ENCODE measurements at regions not wholly inside any gene's neighbourhood (a gene's known extent, or its start where the extent isn't known, plus 50 kb on each side); places are given as distances from the start of the nearest gene placed in this dataset.

DNA sequence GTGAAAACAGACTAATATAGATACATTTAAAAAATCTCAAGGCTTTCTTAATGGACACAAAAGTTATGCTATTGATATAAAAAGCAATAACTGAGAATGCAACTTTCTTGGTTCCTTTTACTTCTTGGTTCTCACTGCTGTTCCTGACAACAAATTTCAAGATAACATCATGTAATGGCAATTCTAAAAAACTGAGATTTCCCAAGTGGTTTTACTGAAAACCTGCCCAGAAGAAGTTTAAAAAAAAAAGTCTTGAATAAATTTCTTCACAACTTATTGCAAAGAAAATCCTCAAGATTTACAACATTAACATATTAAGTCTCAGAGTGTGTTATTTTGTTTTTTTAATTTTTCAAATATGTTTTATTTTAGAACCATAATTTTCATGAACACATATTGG lies 302.8 kb upstream of the COX7C start:
- no peaks in the 10 kb centered on the region for H3K9me3 ChIP-seq
- TF ChIP-seq, protein P1, sequence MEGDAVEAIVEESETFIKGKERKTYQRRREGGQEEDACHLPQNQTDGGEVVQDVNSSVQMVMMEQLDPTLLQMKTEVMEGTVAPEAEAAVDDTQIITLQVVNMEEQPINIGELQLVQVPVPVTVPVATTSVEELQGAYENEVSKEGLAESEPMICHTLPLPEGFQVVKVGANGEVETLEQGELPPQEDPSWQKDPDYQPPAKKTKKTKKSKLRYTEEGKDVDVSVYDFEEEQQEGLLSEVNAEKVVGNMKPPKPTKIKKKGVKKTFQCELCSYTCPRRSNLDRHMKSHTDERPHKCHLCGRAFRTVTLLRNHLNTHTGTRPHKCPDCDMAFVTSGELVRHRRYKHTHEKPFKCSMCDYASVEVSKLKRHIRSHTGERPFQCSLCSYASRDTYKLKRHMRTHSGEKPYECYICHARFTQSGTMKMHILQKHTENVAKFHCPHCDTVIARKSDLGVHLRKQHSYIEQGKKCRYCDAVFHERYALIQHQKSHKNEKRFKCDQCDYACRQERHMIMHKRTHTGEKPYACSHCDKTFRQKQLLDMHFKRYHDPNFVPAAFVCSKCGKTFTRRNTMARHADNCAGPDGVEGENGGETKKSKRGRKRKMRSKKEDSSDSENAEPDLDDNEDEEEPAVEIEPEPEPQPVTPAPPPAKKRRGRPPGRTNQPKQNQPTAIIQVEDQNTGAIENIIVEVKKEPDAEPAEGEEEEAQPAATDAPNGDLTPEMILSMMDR (IDR thresholded peaks at IDR 0.05) = no peak
- TF ChIP-seq POLR2AphosphoS5 (IDR thresholded peaks at IDR 0.05) (no peak), POLR2A (IDR thresholded peaks at IDR 0.05) (no peak), EP300 (IDR thresholded peaks at IDR 0.05) (no peak)
- no peaks in the 10 kb centered on the region for H3K36me3 ChIP-seq
- ATAC-seq = no peak
- H3K27ac ChIP-seq = no peak overlapping the region
- H3K4me3 ChIP-seq = no peak overlapping the region
- H3K27me3 ChIP-seq = no peaks in the 10 kb centered on the region
- no peaks in the 10 kb centered on the region for H3K4me1 ChIP-seq

DNA sequence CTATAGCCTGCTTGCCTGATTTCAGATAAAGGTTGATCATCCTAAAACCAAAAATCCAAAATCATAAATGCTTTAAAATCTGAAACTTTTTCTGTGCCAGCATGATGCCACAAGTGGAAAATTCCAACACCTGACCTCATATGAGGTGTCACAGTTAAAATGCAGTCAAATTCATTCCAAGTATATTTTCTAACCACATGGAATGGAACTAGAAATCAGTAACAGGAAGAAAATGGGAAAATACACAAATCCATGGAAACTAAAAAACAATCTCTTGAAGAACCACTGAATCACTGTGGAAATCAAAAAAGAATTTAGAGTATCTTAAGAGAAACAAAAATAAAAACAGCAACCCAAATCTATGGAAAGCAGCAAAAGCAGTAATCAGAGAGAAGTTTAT lies 297.5 kb upstream of the COX7C start:
- Histone ChIP-seq H3K4me1 (no peaks in the 10 kb centered on the region), H3K36me3 (no peaks in the 10 kb centered on the region), H3K27me3 (no peaks in the 10 kb centered on the region), H3K27ac (no peak overlapping the region), H3K9me3 (no peaks in the 10 kb centered on the region), H3K4me3 (no peak overlapping the region)
- ATAC-seq = no peak
- TF ChIP-seq POLR2A (IDR thresholded peaks at IDR 0.05) (no peak), POLR2AphosphoS5 (IDR thresholded peaks at IDR 0.05) (no peak), EP300 (IDR thresholded peaks at IDR 0.05) (no peak)
- TF ChIP-seq, protein P1 (IDR thresholded peaks at IDR 0.05) = no peak

DNA sequence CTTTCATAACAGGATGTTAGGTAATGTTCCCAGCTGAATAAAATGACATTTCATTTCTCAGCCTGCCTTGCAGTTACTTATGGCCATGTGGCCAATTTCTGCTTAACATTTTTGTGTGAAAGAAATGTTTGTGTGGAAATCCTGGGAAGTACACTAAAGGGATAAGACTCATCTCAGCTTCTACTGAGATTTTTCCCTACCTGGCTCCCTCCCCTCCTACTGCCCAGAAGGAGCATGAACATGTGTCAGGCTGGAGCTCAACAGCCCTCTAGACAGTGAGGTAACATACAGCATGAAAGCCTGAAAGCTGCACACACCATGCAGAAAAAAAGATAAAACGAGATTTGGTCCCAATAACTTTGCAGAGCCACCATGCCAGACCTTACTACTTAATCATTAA lies 288.4 kb upstream of the COX7C start:
- H3K4me3 ChIP-seq = no peak overlapping the region
- 62 to 67% methylated on average over 1 of the region's 1 CpG for WGBS, 2 donors (ENCODE audit: low coverage in 1 of 2)
- H3K27ac ChIP-seq = no peak overlapping the region
- no peaks in the 10 kb centered on the region for H3K27me3 ChIP-seq
- H3K36me3 ChIP-seq = no peaks in the 10 kb centered on the region
- no peak for TF ChIP-seq POLR2A (IDR thresholded peaks at IDR 0.05)
- TF ChIP-seq EP300 (IDR thresholded peaks at IDR 0.05) = no peak
- TF ChIP-seq, protein P1 (IDR thresholded peaks at IDR 0.05) = no peak
- TF ChIP-seq POLR2AphosphoS5 (IDR thresholded peaks at IDR 0.05) = no peak
- H3K9me3 ChIP-seq = no peaks in the 10 kb centered on the region
- H3K4me1 ChIP-seq = no peaks in the 10 kb centered on the region
- ATAC-seq = peak; percentile 43

DNA sequence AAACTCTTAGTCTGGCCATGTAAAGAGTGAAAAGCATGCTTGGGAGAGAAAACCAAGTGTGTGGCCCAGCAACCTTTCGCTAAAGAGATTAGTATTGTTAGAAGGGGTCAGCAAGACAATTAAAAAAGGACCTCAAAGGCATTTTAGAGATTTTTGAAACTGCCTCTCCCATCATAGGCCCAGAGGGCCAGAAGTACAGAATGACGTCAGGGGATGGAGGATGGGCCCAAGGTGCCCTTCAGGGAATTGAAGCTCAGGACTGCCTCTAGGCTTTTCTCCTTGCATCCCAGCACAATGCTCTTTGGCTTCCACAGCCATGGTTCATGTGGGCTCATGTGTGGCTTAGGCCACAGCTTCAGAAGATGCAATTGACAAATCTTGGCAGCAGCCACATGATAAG lies 287.0 kb upstream of the COX7C start:
- no peak for TF ChIP-seq EP300 (IDR thresholded peaks at IDR 0.05)
- Histone ChIP-seq H3K36me3 (no peaks in the 10 kb centered on the region), H3K27ac (no peak overlapping the region), H3K9me3 (no peaks in the 10 kb centered on the region), H3K4me1 (no peaks in the 10 kb centered on the region), H3K4me3 (no peak overlapping the region), H3K27me3 (no peaks in the 10 kb centered on the region)
- ATAC-seq = no peak
- 81 to 86% methylated on average over 2 of the region's 2 CpGs for WGBS, 2 donors (ENCODE audit: low coverage in 1 of 2)

DNA sequence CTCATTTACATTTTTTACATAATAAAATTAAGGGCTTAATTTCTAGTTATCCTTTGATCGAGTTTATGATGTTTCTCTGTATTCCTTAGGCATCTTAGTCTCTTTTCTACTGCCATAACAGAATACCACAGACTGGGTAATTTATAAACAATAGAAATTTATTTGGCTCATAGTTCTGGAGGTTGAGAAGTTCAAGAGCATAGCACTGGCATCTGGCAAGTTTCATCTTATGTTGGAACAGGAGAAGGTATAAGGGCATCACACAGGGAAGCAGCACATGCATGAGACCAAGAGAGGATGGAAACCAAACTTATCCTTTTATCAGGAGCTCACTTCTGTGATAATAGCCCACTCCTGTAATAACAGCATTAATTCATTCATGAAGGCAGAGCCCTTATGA lies 284.9 kb upstream of the COX7C start:
- Histone ChIP-seq H3K9me3 (no peaks in the 10 kb centered on the region), H3K36me3 (no peaks in the 10 kb centered on the region), H3K27me3 (no peaks in the 10 kb centered on the region), H3K27ac (no peak overlapping the region), H3K4me1 (no peaks in the 10 kb centered on the region), H3K4me3 (no peak overlapping the region)
- 44 to 50% methylated on average over 1 of the region's 1 CpG for WGBS, 2 donors (ENCODE audit: low coverage in 1 of 2)
- TF ChIP-seq, protein P1 (IDR thresholded peaks at IDR 0.05) = no peak
- TF ChIP-seq EP300 (IDR thresholded peaks at IDR 0.05) (no peak), POLR2AphosphoS5 (IDR thresholded peaks at IDR 0.05) (no peak), POLR2A (IDR thresholded peaks at IDR 0.05) (no peak)
- no peak for ATAC-seq

Data from gastroesophageal sphincter (tissue), 4 donors.